ENCODE measurements at regions not wholly inside any gene's neighbourhood (a gene's known extent, or its start where the extent isn't known, plus 50 kb on each side); places are given as distances from the start of the nearest gene placed in this dataset.
A peak's percentile ranks its signal among the peaks of the same experiment; 100 is the strongest.

DNA sequence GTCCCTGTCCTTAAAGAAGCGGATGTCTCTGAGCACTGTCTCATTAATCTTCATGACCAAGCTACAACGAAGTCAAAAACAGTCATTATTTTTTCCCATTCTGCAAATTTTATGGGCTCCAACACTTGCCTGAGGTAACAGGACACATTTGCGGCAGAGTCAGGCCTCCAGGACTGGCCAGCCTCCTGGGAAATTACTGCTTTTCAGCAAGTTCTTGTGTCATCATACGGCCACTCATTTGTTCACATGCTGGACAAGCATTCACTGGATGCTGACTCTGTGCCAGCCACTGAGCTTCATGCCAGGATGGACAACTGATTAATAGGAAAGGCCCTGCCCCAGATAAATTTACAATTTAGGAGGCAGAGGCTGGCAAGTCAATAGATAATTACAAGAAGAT, 305.7 kb downstream of the ACTL7B start (continued):
- TF ChIP-seq ZNF114 (CRISPR knock-in tag; IDR thresholded peaks at IDR 0.05) (no peak), NANOG (IDR thresholded peaks at IDR 0.05; ENCODE audit: borderline replicate concordance) (no peak), POLR2AphosphoS5 (IDR thresholded peaks at IDR 0.05; ENCODE audit: low read depth) (no peak), ZNF331 (CRISPR knock-in tag; IDR thresholded peaks at IDR 0.05; ENCODE audit: low read depth) (no peak), EZH2phosphoT487 (IDR thresholded peaks at IDR 0.05; ENCODE audit: unreplicated experiment) (no peak)

DNA sequence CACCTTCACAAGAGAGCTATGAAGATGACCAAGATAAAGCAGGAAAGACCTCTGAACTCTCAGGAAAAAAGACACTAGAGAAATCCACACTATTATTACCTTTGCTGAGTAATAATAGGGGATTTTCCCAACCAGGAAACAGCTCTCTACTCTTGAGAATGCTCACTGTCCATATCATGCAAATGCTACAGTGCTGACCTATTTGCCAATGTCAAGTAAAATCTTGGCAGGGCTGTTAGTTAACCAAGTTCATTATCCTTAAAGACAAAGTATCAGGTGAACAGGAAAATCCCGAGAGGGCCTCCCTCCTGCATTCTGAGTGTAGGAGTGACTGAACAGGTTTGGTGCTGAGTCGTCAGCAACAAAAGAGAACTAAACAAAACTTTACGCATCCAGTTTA, 306.6 kb downstream of the ACTL7B start:
- no peaks in the 10 kb centered on the region for H3F3A ChIP-seq (replicated peaks; ENCODE audit: low read depth)
- no peaks in the 10 kb centered on the region; the same call in 1 of the 2 replicates for H4K20me1 ChIP-seq (replicated peaks; ENCODE audit: insufficient read depth)
- ATAC-seq = no peak
- H3K27me3 ChIP-seq (ENCODE audit: insufficient read depth) = no peaks in the 10 kb centered on the region
- 0 out of 2 replicates have a peak overlapping the region, but pooled peaks have one; percentile 12 for H2AFZ ChIP-seq
- H3K4me3 ChIP-seq = no peak overlapping the region
- no peak for TF ChIP-seq EZH2phosphoT487 (IDR thresholded peaks at IDR 0.05; ENCODE audit: unreplicated experiment)
- no peak for TF ChIP-seq EZH2 (IDR thresholded peaks at IDR 0.05; ENCODE audit: low read depth, unreplicated experiment)
- TF ChIP-seq, protein P1, sequence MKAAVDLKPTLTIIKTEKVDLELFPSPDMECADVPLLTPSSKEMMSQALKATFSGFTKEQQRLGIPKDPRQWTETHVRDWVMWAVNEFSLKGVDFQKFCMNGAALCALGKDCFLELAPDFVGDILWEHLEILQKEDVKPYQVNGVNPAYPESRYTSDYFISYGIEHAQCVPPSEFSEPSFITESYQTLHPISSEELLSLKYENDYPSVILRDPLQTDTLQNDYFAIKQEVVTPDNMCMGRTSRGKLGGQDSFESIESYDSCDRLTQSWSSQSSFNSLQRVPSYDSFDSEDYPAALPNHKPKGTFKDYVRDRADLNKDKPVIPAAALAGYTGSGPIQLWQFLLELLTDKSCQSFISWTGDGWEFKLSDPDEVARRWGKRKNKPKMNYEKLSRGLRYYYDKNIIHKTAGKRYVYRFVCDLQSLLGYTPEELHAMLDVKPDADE (IDR thresholded peaks at IDR 0.05) = no peak
- TF ChIP-seq, protein P2, sequence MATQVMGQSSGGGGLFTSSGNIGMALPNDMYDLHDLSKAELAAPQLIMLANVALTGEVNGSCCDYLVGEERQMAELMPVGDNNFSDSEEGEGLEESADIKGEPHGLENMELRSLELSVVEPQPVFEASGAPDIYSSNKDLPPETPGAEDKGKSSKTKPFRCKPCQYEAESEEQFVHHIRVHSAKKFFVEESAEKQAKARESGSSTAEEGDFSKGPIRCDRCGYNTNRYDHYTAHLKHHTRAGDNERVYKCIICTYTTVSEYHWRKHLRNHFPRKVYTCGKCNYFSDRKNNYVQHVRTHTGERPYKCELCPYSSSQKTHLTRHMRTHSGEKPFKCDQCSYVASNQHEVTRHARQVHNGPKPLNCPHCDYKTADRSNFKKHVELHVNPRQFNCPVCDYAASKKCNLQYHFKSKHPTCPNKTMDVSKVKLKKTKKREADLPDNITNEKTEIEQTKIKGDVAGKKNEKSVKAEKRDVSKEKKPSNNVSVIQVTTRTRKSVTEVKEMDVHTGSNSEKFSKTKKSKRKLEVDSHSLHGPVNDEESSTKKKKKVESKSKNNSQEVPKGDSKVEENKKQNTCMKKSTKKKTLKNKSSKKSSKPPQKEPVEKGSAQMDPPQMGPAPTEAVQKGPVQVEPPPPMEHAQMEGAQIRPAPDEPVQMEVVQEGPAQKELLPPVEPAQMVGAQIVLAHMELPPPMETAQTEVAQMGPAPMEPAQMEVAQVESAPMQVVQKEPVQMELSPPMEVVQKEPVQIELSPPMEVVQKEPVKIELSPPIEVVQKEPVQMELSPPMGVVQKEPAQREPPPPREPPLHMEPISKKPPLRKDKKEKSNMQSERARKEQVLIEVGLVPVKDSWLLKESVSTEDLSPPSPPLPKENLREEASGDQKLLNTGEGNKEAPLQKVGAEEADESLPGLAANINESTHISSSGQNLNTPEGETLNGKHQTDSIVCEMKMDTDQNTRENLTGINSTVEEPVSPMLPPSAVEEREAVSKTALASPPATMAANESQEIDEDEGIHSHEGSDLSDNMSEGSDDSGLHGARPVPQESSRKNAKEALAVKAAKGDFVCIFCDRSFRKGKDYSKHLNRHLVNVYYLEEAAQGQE (IDR thresholded peaks at IDR 0.05; ENCODE audit: unreplicated experiment) = no peak
- no peaks in the 10 kb centered on the region for H3K4me1 ChIP-seq (ENCODE audit: insufficient read depth)
- H3K4me3 Mint-ChIP-seq = no peak overlapping the region
- H3K27me3 Mint-ChIP-seq (ENCODE audit: insufficient read depth, low read depth, poor library complexity) = no peaks in the 10 kb centered on the region
- H3K9me3 Mint-ChIP-seq = no peaks in the 10 kb centered on the region
- H3K27ac Mint-ChIP-seq = peak overlapping the region; percentile 56; the same call in 1 of the 2 replicates
- H3K36me3 ChIP-seq (ENCODE audit: insufficient read depth) = no peaks in the 10 kb centered on the region
- H3K4me1 Mint-ChIP-seq = peaks cover 11% of the 10 kb centered on the region; the same call in 2 of the 3 replicates
- H3K27ac ChIP-seq (ENCODE audit: low read depth) = no peak overlapping the region
- peaks cover 8% of the 10 kb centered on the region; the same call in 1 of the 2 replicates for H3K9me2 ChIP-seq (ENCODE audit: insufficient read depth)
- no peaks in the 10 kb centered on the region for H3K79me2 ChIP-seq (replicated peaks; ENCODE audit: insufficient read depth)
- no peak for DNase-seq (ENCODE audit: low spot score)
- H3K4me2 ChIP-seq = no peak overlapping the region
- no peaks in the 10 kb centered on the region for H3K36me3 Mint-ChIP-seq (ENCODE audit: low read depth)

DNA sequence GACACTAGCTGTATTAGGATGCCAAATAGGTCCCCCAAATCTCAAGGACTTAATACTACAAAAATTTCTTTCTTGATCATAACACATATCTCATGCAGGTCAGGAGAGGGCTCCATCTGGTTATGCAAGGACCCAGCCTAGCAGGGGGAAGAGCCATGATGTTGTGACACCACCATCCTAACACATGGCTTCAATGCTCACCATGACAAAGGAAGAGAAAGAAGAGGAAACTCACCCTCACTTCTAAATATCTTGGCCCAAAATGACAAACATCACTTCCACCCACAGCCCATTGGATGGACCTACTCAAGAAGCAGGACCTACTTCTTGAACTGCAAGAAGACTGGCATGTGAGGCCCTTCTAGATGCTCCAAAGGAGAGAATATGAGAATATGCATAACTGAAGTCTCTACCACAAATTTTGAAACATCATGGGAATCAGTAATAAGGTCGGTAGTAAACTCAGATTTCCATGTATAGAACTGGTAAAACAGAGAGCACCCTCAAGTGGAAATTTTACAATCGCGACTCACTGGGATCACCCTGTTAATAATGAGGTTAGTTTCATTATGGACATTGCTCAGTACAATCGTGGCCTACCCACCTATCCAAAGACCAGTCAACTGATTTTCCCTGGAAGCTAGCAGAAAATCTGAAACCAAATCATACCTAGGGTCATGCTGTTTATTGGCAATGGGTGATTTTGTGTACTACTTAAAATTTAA, 308.2 kb downstream of the ACTL7B start:
- Histone ChIP-seq H4K20me1 (replicated peaks; ENCODE audit: insufficient read depth) (no peaks in the 10 kb centered on the region; the same call in 1 of the 2 replicates), H3F3A (replicated peaks; ENCODE audit: low read depth) (no peaks in the 10 kb centered on the region), H3K79me2 (replicated peaks; ENCODE audit: insufficient read depth) (no peaks in the 10 kb centered on the region), H3K36me3 (ENCODE audit: insufficient read depth) (no peaks in the 10 kb centered on the region), H3K4me1 (ENCODE audit: insufficient read depth) (no peaks in the 10 kb centered on the region), H3K9me2 (ENCODE audit: insufficient read depth) (peaks cover 8% of the 10 kb centered on the region; the same call in 1 of the 2 replicates), H3K4me3 (no peak overlapping the region), H3K4me2 (no peak overlapping the region), H2AFZ (no peak overlapping the region), H3K27ac (ENCODE audit: low read depth) (no peak overlapping the region), H3K27me3 (ENCODE audit: insufficient read depth) (no peaks in the 10 kb centered on the region)
- peaks cover 18% of the 10 kb centered on the region for H3K4me1 Mint-ChIP-seq
- H3K27ac Mint-ChIP-seq = no peak overlapping the region
- no peaks in the 10 kb centered on the region for H3K36me3 Mint-ChIP-seq (ENCODE audit: low read depth)
- ATAC-seq = no peak
- no peak for DNase-seq (ENCODE audit: low spot score)
- H3K9me3 Mint-ChIP-seq = no peaks in the 10 kb centered on the region
- no peaks in the 10 kb centered on the region for H3K27me3 Mint-ChIP-seq (ENCODE audit: insufficient read depth, low read depth, poor library complexity)
- H3K4me3 Mint-ChIP-seq = no peak overlapping the region
- no peak for TF ChIP-seq POLR2AphosphoS5 (IDR thresholded peaks at IDR 0.05; ENCODE audit: low read depth)
- TF ChIP-seq ZNF331 (CRISPR knock-in tag; IDR thresholded peaks at IDR 0.05; ENCODE audit: low read depth) = no peak
- TF ChIP-seq, protein P1 (IDR thresholded peaks at IDR 0.05) = no peak
- TF ChIP-seq EZH2phosphoT487 (IDR thresholded peaks at IDR 0.05; ENCODE audit: unreplicated experiment) = no peak
- TF ChIP-seq EZH2 (IDR thresholded peaks at IDR 0.05; ENCODE audit: low read depth, unreplicated experiment) = no peak
- no peak for TF ChIP-seq JUNB (IDR thresholded peaks at IDR 0.05; ENCODE audit: unreplicated experiment)
- no peak for TF ChIP-seq STAT1 (IDR thresholded peaks at IDR 0.05; ENCODE audit: unreplicated experiment)
- TF ChIP-seq, protein P3, sequence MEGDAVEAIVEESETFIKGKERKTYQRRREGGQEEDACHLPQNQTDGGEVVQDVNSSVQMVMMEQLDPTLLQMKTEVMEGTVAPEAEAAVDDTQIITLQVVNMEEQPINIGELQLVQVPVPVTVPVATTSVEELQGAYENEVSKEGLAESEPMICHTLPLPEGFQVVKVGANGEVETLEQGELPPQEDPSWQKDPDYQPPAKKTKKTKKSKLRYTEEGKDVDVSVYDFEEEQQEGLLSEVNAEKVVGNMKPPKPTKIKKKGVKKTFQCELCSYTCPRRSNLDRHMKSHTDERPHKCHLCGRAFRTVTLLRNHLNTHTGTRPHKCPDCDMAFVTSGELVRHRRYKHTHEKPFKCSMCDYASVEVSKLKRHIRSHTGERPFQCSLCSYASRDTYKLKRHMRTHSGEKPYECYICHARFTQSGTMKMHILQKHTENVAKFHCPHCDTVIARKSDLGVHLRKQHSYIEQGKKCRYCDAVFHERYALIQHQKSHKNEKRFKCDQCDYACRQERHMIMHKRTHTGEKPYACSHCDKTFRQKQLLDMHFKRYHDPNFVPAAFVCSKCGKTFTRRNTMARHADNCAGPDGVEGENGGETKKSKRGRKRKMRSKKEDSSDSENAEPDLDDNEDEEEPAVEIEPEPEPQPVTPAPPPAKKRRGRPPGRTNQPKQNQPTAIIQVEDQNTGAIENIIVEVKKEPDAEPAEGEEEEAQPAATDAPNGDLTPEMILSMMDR (conservative IDR thresholded peaks at IDR 0.05; ENCODE audit: low read depth in 2 of 2) = no peak
- no peak for TF ChIP-seq NANOG (IDR thresholded peaks at IDR 0.05; ENCODE audit: borderline replicate concordance)
- no peak for TF ChIP-seq CREB1 (CRISPR knock-in tag; IDR thresholded peaks at IDR 0.05; ENCODE audit: low read depth)

All from GM23338 (cell line).